Left ventricle myocardium inferior (tissue), 1 donor: ENCODE measurements at regions not wholly inside any gene's neighbourhood (a gene's known extent, or its start where the extent isn't known, plus 50 kb on each side); places are given as distances from the start of the nearest gene placed in this dataset.

Experiments
- DNase-seq: peaks from one replicate; pipeline ENCODE4 v3.0.0-alpha.2; 2020
- H3K27ac ChIP-seq: fragments of 200-600 bp; replicated peaks from 2 replicates; pipeline ENCODE4 v1.8.0; 2021
- H3K27me3 ChIP-seq: fragments of 200-600 bp; 2 replicates; pipeline ENCODE4 v1.8.0; 2021; ENCODE audit warnings: low read depth
- H3K36me3 ChIP-seq: fragments of 200-600 bp; 2 replicates; pipeline ENCODE4 v1.8.0; 2021
- H3K4me1 ChIP-seq: fragments of 200-600 bp; 2 replicates; pipeline ENCODE4 v1.8.0; 2021
- H3K4me3 ChIP-seq: fragments of 200-600 bp; 2 replicates; pipeline ENCODE4 v1.8.0; 2021; ENCODE audit warnings: mild to moderate bottlenecking, moderate library complexity
- H3K9me3 ChIP-seq: fragments of 200-600 bp; replicated peaks from 2 replicates; pipeline ENCODE4 v1.8.0; 2021
- intact Hi-C: fragments of 100-400 bp; cut with micrococcal nuclease; formaldehyde crosslinking; loops from one replicate; pipeline ENCODE4 v1.11.0; 2022
- TF ChIP-seq, protein P1 (sequence below): fragments of 200-600 bp; IDR thresholded peaks from 2 replicates; pipeline ENCODE4 v1.8.0; 2021; ENCODE audit warnings: antibody characterized with exemption, mild to moderate bottlenecking, borderline replicate concordance
- donor health status: DM: no; HTN: yes; CAD: no; lungs with severe emphysema.

DNA sequence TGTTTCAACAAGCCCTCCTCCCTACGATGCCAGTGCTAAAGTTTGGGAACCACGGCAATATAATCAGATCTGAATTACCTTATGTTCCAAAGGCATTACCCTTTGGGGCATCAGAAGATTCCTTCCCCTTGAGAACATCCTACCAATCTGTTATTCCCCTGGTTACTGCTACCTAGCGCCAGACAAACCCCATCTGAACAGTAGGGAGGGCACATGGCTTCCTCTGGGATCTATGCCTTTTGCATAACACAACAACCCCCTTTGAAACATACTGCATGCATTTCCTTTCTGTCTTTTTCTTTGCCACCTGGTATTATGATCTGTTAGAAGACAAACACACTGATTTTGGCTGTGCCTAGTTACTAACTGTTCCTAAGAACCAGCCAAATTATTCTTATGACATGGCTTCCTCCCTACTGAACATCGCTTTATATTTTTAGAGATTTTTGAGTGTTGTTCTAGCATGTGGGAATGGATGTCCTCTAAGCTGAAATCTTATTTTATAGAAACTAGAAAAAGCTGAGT is 103.9 kb upstream of the DAPK1 start:
- Histone ChIP-seq H3K4me3 (no peak overlapping the region), H3K36me3 (no peaks in the 10 kb centered on the region), H3K27me3 (no peaks in the 10 kb centered on the region), H3K4me1 (no peaks in the 10 kb centered on the region), H3K9me3 (peaks cover 12% of the 10 kb centered on the region), H3K27ac (no peak overlapping the region)
- intact Hi-C loops: no loop called here
- DNase-seq: no peak
- TF ChIP-seq, protein P1, sequence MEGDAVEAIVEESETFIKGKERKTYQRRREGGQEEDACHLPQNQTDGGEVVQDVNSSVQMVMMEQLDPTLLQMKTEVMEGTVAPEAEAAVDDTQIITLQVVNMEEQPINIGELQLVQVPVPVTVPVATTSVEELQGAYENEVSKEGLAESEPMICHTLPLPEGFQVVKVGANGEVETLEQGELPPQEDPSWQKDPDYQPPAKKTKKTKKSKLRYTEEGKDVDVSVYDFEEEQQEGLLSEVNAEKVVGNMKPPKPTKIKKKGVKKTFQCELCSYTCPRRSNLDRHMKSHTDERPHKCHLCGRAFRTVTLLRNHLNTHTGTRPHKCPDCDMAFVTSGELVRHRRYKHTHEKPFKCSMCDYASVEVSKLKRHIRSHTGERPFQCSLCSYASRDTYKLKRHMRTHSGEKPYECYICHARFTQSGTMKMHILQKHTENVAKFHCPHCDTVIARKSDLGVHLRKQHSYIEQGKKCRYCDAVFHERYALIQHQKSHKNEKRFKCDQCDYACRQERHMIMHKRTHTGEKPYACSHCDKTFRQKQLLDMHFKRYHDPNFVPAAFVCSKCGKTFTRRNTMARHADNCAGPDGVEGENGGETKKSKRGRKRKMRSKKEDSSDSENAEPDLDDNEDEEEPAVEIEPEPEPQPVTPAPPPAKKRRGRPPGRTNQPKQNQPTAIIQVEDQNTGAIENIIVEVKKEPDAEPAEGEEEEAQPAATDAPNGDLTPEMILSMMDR: no peak

DNA sequence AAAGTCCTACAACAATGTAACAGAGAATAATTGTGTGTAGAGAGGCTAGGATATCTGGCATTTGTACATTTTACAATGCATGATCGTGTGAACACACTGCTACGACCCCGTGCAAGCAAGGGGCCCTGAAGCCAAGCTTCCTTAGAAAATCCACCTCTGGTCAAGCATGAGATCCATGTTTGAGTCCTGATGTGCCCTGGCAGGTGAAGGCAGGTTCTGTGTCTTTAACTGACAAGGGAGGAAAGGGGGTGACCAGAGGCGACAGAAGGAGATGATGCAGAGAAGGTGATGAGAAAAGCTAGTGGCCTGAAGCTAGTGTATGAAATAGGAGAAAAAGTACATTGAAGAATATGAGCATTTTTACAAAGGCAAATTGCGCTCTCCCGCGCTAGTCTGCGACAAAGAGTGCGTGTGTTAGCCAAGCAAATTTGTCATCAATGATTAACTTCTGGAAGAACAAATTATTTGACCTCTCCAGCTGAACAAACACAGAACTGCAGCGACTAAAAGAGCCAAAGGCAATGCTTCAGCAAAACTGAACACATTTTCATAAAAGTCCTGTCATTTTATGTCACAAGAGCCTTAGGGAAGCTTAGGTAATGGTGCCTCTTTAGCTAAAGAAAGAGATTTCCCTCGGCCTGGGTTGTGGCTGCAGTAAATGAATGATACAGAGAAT is 101.7 kb upstream of the DAPK1 start:
- no peak for DNase-seq
- H3K4me1 ChIP-seq: no peaks in the 10 kb centered on the region
- H3K27ac ChIP-seq: no peak overlapping the region
- no peaks in the 10 kb centered on the region for H3K27me3 ChIP-seq
- peaks cover 12% of the 10 kb centered on the region for H3K9me3 ChIP-seq
- intact Hi-C loops: no loop called here
- TF ChIP-seq, protein P1: no peak
- no peak overlapping the region for H3K4me3 ChIP-seq
- no peaks in the 10 kb centered on the region for H3K36me3 ChIP-seq

DNA sequence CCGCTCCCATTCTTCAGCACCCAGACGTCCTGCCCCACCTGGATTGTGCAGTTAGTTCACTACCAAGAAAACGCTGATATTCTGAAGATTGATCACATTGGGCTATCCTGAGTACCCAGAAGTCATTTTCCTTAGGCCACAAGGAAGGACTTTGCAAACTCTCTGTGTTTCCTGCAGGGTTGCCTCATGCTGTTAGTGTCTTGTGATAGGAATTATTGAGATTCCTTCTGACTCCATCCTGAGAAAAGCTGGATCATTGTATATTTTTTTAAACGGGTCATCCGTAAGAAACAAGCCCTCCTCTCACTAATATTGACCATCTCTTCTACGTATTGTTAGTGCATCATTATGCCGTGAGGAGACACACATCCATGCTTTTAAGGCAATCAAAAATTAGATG is 96.0 kb upstream of the DAPK1 start:
- TF ChIP-seq, protein P1: no peak
- H3K9me3 ChIP-seq: no peaks in the 10 kb centered on the region
- no peaks in the 10 kb centered on the region for H3K36me3 ChIP-seq
- no peak overlapping the region for H3K4me3 ChIP-seq
- DNase-seq: no peak
- H3K27ac ChIP-seq: no peak overlapping the region
- no peaks in the 10 kb centered on the region for H3K4me1 ChIP-seq
- peaks cover 9% of the 10 kb centered on the region for H3K27me3 ChIP-seq
- intact Hi-C loops: no loop called here

DNA sequence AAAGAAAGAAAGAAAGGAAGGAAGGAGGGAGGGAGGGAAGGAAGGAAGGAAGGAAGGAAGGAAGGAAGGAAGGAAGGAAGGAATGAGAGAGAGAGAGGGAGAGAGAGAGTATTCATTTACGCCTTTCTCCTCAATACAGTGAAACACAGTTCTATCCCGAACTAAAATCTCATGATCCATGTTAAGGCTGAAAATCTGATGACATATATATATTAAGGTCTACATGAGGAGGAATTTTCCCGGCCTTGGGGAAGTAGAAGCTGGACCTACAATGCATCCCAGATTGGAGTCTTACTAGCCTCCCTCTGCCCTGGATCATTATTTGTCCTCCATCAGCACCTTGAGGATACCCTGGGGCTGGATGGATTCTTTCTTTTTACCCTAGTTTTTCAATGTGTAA is 95.1 kb upstream of the DAPK1 start:
- no peaks in the 10 kb centered on the region for H3K9me3 ChIP-seq
- H3K27me3 ChIP-seq: peaks cover 9% of the 10 kb centered on the region
- H3K4me1 ChIP-seq: no peaks in the 10 kb centered on the region
- H3K27ac ChIP-seq: no peak overlapping the region
- TF ChIP-seq, protein P1: no peak
- H3K4me3 ChIP-seq: no peak overlapping the region
- DNase-seq: no peak
- H3K36me3 ChIP-seq: no peaks in the 10 kb centered on the region
- intact Hi-C loops: no loop called here

DNA sequence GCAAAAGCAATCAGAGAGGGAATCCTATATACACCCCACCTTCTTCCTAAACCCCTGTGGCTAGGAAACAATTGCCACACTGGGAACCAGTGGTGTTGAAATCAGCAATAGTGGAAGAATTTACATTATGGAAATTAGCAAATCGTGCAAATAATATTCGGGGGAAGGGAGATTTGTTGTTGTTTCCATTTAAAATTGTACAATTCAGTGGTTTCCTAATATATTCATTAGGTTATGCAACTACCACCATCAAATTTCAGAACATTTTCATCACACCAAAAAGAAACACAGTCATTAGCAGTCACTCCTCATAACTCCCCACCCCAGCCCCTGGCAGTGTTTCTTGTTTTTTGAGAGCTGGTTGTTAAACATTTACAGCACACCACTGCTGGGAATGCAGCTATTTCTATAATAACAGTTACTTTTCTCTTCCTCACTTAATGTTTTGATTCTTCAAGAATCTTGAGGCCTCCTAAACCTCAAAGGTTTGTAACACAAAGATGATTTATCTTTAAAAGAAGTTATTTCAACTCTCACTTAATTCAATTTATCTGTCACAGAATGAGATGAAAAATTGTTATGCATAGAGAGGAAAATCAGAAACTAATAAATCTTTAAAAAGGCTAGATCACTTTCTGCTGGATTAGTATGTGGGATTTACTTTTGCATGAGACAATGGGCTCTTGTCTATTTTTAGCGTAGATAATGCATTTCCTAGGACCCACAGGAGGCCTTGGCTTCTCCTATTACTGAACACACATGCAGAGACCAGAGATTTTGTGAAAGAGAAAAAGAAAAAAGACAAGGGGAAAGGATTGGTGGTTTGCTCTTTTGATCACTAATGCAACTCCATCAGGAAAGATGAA is 91.8 kb upstream of the DAPK1 start:
- H3K27me3 ChIP-seq: peaks cover 36% of the 10 kb centered on the region
- no peak overlapping the region for H3K4me3 ChIP-seq
- TF ChIP-seq, protein P1: no peak
- intact Hi-C loops: no loop called here
- DNase-seq: no peak
- H3K27ac ChIP-seq: no peak overlapping the region
- no peaks in the 10 kb centered on the region for H3K9me3 ChIP-seq
- H3K36me3 ChIP-seq: no peaks in the 10 kb centered on the region
- H3K4me1 ChIP-seq: no peaks in the 10 kb centered on the region
